ENCODE measurements at regions not wholly inside any gene's neighbourhood (a gene's known extent, or its start where the extent isn't known, plus 50 kb on each side); places are given as distances from the start of the nearest gene placed in this dataset.

DNA sequence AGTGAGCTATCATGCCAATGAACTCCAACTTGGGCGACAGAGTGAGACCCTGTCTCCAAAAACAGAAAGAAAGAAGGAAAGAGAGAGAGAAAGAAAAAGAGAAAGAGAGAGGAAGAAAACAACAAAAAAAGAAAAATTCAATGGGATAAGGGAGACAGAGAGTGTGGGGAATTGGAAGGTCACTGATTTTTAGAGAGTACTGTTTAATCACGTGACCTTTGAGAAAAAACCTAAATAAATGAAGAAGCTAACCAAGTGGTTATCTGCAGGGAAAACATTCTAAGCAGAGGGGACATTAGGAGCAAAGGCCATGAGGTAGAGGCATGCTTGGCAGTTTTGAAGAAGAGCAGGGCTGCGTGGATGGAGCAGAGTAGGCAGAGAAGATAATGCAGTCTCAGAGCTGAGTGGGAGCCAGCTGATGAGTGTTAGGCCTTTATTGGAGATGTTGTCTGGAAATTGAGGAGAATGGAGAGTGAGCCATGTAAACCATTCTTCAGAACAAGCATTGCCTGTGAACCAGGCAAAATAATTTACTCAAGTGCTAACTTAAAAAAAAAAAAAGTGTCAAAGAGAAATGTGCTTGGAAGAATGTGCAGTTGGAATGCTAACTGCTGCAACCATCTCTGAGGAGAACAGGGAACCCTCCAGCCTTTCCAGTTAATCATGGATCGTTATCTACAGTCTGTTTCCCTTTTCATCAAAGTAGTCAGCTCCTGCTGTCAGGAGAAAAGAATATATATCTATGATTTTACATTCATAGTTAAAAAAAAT is 377.3 kb upstream of the SEMA6D start:
- Histone ChIP-seq H3K18ac (ENCODE audit: extremely low read depth, low read length) (no peak overlapping the region), H3K4me3 (ENCODE audit: extremely low read depth in 1 of 4, insufficient read depth in 2 of 4, low read depth in 3 of 4, low read length in 4 of 4) (no peak overlapping the region), H3K4me1 (replicated peaks in 1 of 4; ENCODE audit: control insufficient read depth in 3 of 4, insufficient read depth in 4 of 4, low read length in 3 of 4) (no peaks in the 10 kb centered on the region), H4K20me1 (replicated peaks in 1 of 2; ENCODE audit: control insufficient read depth in 1 of 2, insufficient read depth in 2 of 2, low read length in 2 of 2) (no peaks in the 10 kb centered on the region), H3K79me1 (ENCODE audit: low read depth, low read length) (no peaks in the 10 kb centered on the region), H3K27me3 (replicated peaks in 1 of 4; ENCODE audit: control insufficient read depth in 3 of 4, extremely low read depth in 1 of 4, insufficient read depth in 3 of 4, low read length in 3 of 4) (no peaks in the 10 kb centered on the region), H2AK5ac (ENCODE audit: low read depth, low read length) (no peak overlapping the region), H3K23ac (ENCODE audit: insufficient read length) (no peak overlapping the region), H3K56ac (replicated peaks; ENCODE audit: insufficient read length, low read depth, low read length) (no peak overlapping the region), H3K4me2 (ENCODE audit: insufficient read depth in 1 of 2, low read depth in 2 of 2, low read length in 2 of 2) (no peak overlapping the region), H2BK120ac (replicated peaks; ENCODE audit: low read depth, low read length) (no peak overlapping the region), H3K79me2 (ENCODE audit: control insufficient read depth in 1 of 2, insufficient read depth in 2 of 2, low read length in 2 of 2) (no peaks in the 10 kb centered on the region), H4K91ac (replicated peaks; ENCODE audit: insufficient read length, low read length) (no peak overlapping the region), H3K36me3 (ENCODE audit: control insufficient read depth in 2 of 4, insufficient read depth in 4 of 4, low read length in 3 of 4) (no peaks in the 10 kb centered on the region), H3K9me3 (ENCODE audit: insufficient read depth in 2 of 2, low read depth in 1 of 2, low read length in 1 of 2) (no peaks in the 10 kb centered on the region; a peak in 1 of 4 replicates), H3K4ac (replicated peaks; ENCODE audit: insufficient read length, low read depth, low read length) (no peak overlapping the region), H4K8ac (ENCODE audit: extremely low read depth, insufficient read depth, low read length) (no peak overlapping the region), H2BK20ac (ENCODE audit: low read length) (no peak overlapping the region), H3K9ac (replicated peaks in 1 of 4; ENCODE audit: extremely low read depth in 1 of 4, low read depth in 3 of 4, low read length in 3 of 4) (no peak overlapping the region), H2BK5ac (ENCODE audit: low read depth, low read length) (no peak overlapping the region), H3K14ac (ENCODE audit: insufficient read length) (no peak overlapping the region), H2BK12ac (ENCODE audit: low read depth, low read length) (no peak overlapping the region), H3K27ac (ENCODE audit: low read depth, low read length) (no peak overlapping the region), H4K5ac (ENCODE audit: insufficient read length, low read depth, low read length) (no peak overlapping the region), H3K23me2 (ENCODE audit: low read depth, low read length) (no peaks in the 10 kb centered on the region), H2AFZ (ENCODE audit: low read length) (no peak overlapping the region), H2BK15ac (ENCODE audit: low read length) (no peak overlapping the region)
- ChIA-PET POLR2A (ENCODE audit: partially characterized antibody) (no interaction called here), CTCF (ENCODE audit: partially characterized antibody) (interaction anchor here (0.7 kb wide), 1 partner anchor 211 kb away, joined by 4 read pairs; no protein-coding TSS in a partner anchor)
- WGBS, 2 experiments (ENCODE audit: extremely low coverage in 1 of 2, insufficient coverage in 1 of 2, insufficient read length in 1 of 2, insufficient replicate concordance in 2 of 2, low coverage in 1 of 2, low lambda C conversion rate in 2 of 2, missing lambda C conversion rate in 1 of 2): 95% methylated on average over 4 of the region's 4 CpGs; no CpG with 5 or more reads in 1 of the 2 experiments
- FAIRE-seq (no peak), DNase-seq (ENCODE audit: low read depth in 1 of 2, low spot score in 2 of 2) (no peak)
- TF ChIP-seq, protein P1, sequence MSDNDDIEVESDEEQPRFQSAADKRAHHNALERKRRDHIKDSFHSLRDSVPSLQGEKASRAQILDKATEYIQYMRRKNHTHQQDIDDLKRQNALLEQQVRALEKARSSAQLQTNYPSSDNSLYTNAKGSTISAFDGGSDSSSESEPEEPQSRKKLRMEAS (IDR thresholded peaks at IDR 0.05): no peak
- TF ChIP-seq SIRT6 (IDR thresholded peaks at IDR 0.05; ENCODE audit: low read length) (no peak), CTBP2 (IDR thresholded peaks at IDR 0.05; ENCODE audit: borderline replicate concordance, insufficient read depth, insufficient read length, low read length) (no peak), EGR1 (IDR thresholded peaks at IDR 0.05; ENCODE audit: borderline replicate concordance, low read depth, low read length) (no peak)

Data from H1 (cell line).